ENCODE measurements at regions not wholly inside any gene's neighbourhood (a gene's known extent, or its start where the extent isn't known, plus 50 kb on each side); places are given as distances from the start of the nearest gene placed in this dataset.

DNA sequence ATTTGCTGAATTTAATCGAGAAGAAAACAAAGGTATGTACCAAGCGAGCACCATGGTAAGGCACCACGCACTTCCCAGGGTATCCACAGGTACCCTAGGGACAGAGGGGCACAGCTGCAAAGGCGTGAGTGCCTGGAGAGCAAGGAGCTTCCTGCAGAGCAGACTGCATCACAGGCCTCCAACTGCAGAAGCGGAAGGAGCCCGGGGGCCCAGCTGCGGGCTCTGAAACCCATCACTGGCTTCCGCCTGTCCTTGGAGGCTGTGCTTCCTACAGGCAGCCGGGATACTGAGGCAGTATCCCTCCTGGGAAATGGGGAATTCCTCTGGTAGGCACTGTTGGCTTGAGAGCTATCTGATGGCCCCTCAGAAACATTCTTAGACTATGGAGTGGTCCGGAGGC is 217.4 kb upstream of the GMDS start:
- no peaks in the 10 kb centered on the region for H3K4me1 ChIP-seq (ENCODE audit: control insufficient read depth, low read length)
- H3K27me3 ChIP-seq (ENCODE audit: control insufficient read depth, low read length): 0 out of 2 replicates have a peak, but pooled peaks cover 5% of the 10 kb centered on the region
- no peaks in the 10 kb centered on the region for H4K20me1 ChIP-seq (ENCODE audit: control insufficient read depth, insufficient read depth, low read depth, low read length)
- TF ChIP-seq, protein P1, sequence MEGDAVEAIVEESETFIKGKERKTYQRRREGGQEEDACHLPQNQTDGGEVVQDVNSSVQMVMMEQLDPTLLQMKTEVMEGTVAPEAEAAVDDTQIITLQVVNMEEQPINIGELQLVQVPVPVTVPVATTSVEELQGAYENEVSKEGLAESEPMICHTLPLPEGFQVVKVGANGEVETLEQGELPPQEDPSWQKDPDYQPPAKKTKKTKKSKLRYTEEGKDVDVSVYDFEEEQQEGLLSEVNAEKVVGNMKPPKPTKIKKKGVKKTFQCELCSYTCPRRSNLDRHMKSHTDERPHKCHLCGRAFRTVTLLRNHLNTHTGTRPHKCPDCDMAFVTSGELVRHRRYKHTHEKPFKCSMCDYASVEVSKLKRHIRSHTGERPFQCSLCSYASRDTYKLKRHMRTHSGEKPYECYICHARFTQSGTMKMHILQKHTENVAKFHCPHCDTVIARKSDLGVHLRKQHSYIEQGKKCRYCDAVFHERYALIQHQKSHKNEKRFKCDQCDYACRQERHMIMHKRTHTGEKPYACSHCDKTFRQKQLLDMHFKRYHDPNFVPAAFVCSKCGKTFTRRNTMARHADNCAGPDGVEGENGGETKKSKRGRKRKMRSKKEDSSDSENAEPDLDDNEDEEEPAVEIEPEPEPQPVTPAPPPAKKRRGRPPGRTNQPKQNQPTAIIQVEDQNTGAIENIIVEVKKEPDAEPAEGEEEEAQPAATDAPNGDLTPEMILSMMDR (IDR thresholded peaks at IDR 0.05; ENCODE audit: low read depth, low read length, poor library complexity, severe bottlenecking): no peak
- TF ChIP-seq EZH2phosphoT487 (IDR thresholded peaks at IDR 0.05; ENCODE audit: borderline replicate concordance, low read length): no peak
- no peak overlapping the region for H3K4me3 ChIP-seq (ENCODE audit: low read length)
- H3F3A ChIP-seq (ENCODE audit: control insufficient read depth, insufficient read depth): no peaks in the 10 kb centered on the region
- no peaks in the 10 kb centered on the region for H3K79me2 ChIP-seq (ENCODE audit: control insufficient read depth, low read length)
- no peaks in the 10 kb centered on the region for H3K9me2 ChIP-seq (replicated peaks; ENCODE audit: control insufficient read depth, low read length)
- no peak overlapping the region for H3K27ac ChIP-seq (ENCODE audit: low read depth, low read length)
- H3K9me3 ChIP-seq (ENCODE audit: control insufficient read depth, insufficient read depth, low read length): no peaks in the 10 kb centered on the region
- no peak overlapping the region for H3K4me2 ChIP-seq (ENCODE audit: low read length)
- H3K36me3 ChIP-seq (ENCODE audit: control insufficient read depth, low read length): no peaks in the 10 kb centered on the region

DNA sequence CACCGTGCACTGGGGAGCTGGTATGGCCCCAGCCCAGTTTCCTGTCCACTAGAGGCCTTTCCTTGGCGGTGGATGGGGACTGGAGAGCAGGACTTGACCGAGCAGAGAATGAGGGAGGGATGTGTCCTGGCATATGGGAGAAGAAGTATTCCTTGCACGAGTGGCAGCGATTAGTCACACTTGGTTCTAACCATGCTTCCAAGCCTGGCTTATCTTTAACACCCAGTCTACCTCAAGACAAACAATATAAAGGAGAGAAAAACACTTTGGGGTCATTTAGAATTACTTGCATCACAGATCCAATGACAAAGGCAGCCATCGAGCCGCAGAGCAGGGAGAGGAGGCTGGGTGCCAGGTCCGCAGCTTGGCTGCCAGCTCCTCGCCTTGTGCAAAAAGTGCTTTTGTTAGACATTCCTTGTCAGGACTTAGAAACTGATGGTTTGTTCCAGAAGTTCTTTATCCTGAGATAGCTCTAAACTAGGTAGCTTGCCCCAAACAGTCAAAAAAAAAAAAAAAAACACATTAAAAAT is 214.9 kb upstream of the GMDS start:
- no peak overlapping the region for H3K4me2 ChIP-seq (ENCODE audit: low read length)
- H3K9me3 ChIP-seq (ENCODE audit: control insufficient read depth, insufficient read depth, low read length): no peaks in the 10 kb centered on the region

DNA sequence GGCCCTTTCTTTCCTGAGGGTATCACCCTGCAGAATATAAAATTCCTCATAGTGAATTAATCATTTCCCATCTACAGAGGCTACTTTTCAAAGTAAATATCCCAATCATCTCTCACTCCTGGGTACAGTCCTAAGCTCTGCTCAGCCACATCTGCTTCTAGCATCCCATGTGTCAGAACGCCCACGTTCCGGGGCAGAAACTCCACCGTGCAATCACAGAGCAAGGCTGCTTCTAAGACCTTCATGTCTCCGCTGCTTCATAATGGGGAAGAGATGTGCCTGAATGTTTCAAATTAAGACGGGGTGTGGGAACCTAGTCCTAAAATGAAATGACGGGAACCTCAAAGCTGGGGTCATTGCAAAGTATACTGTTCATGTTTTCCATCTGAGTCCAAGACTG is 208.8 kb upstream of the GMDS start:
- Histone ChIP-seq H3K9me3 (ENCODE audit: control insufficient read depth, insufficient read depth, low read length) (no peaks in the 10 kb centered on the region), H3K4me2 (ENCODE audit: low read length) (no peak overlapping the region), H3K9me2 (replicated peaks; ENCODE audit: control insufficient read depth, low read length) (no peaks in the 10 kb centered on the region), H3K36me3 (ENCODE audit: control insufficient read depth, low read length) (no peaks in the 10 kb centered on the region), H3K27me3 (ENCODE audit: control insufficient read depth, low read length) (no peaks in the 10 kb centered on the region), H4K20me1 (ENCODE audit: control insufficient read depth, insufficient read depth, low read depth, low read length) (no peaks in the 10 kb centered on the region), H3F3A (ENCODE audit: control insufficient read depth, insufficient read depth) (no peaks in the 10 kb centered on the region), H3K79me2 (ENCODE audit: control insufficient read depth, low read length) (no peaks in the 10 kb centered on the region), H3K4me1 (ENCODE audit: control insufficient read depth, low read length) (no peaks in the 10 kb centered on the region), H3K4me3 (ENCODE audit: low read length) (no peak overlapping the region), H3K27ac (ENCODE audit: low read depth, low read length) (no peak overlapping the region)
- TF ChIP-seq, protein P1 (IDR thresholded peaks at IDR 0.05; ENCODE audit: low read depth, low read length, poor library complexity, severe bottlenecking): no peak
- TF ChIP-seq EZH2phosphoT487 (IDR thresholded peaks at IDR 0.05; ENCODE audit: borderline replicate concordance, low read length): no peak

More for the DNA sequence above, 214.9 kb upstream of the GMDS start:
- no peak overlapping the region for H3K4me3 ChIP-seq (ENCODE audit: low read length)
- no peak for TF ChIP-seq EZH2phosphoT487 (IDR thresholded peaks at IDR 0.05; ENCODE audit: borderline replicate concordance, low read length)
- TF ChIP-seq, protein P1 (IDR thresholded peaks at IDR 0.05; ENCODE audit: low read depth, low read length, poor library complexity, severe bottlenecking): no peak
- no peaks in the 10 kb centered on the region for H4K20me1 ChIP-seq (ENCODE audit: control insufficient read depth, insufficient read depth, low read depth, low read length)
- H3K79me2 ChIP-seq (ENCODE audit: control insufficient read depth, low read length): no peaks in the 10 kb centered on the region
- no peaks in the 10 kb centered on the region for H3K9me2 ChIP-seq (replicated peaks; ENCODE audit: control insufficient read depth, low read length)
- H3F3A ChIP-seq (ENCODE audit: control insufficient read depth, insufficient read depth): no peaks in the 10 kb centered on the region
- H3K27me3 ChIP-seq (ENCODE audit: control insufficient read depth, low read length): no peaks in the 10 kb centered on the region
- no peaks in the 10 kb centered on the region for H3K36me3 ChIP-seq (ENCODE audit: control insufficient read depth, low read length)
- no peaks in the 10 kb centered on the region for H3K4me1 ChIP-seq (ENCODE audit: control insufficient read depth, low read length)
- H3K27ac ChIP-seq (ENCODE audit: low read depth, low read length): no peak overlapping the region

Measured in DOHH2 (cell line).